Muscle layer of duodenum (tissue), 2 donors: ENCODE measurements at regions not wholly inside any gene's neighbourhood (a gene's known extent, or its start where the extent isn't known, plus 50 kb on each side); places are given as distances from the start of the nearest gene placed in this dataset.
"Not testable (repeated sequence)": the region's sequence is repeated elsewhere in the genome, so short reads cannot be mapped to it uniquely, and the experiment has no call there.

Experiments used
- H3K27ac ChIP-seq: one replicate; pipeline ENCODE4 v1.7.0; 2013; ENCODE audit warnings: mild to moderate bottlenecking, low read length
- H3K27me3 ChIP-seq: one replicate; pipeline ENCODE4 v1.7.0; 2013; ENCODE audit warnings: low read depth, mild to moderate bottlenecking, control low read depth, low read length
- H3K36me3 ChIP-seq, 2 donors: one replicate each; pipeline ENCODE4 v1.7.0; 2013; ENCODE audit warnings: low read length in 2 of 2, control low read depth in 1 of 2, mild to moderate bottlenecking in 1 of 2; ENCODE audit not compliant: insufficient read depth in 2 of 2, control insufficient read depth in 1 of 2
- H3K4me1 ChIP-seq, 2 donors: one replicate each; pipeline ENCODE4 v1.7.0; 2013; ENCODE audit warnings: low read length in 2 of 2, mild to moderate bottlenecking in 2 of 2, control low read depth in 1 of 2, moderate library complexity in 1 of 2; ENCODE audit not compliant: insufficient read depth in 2 of 2, control insufficient read depth in 1 of 2
- H3K4me3 ChIP-seq, 2 donors: one replicate each; pipeline ENCODE4 v1.7.0; 2013; ENCODE audit warnings: low read length in 2 of 2, low read depth in 1 of 2, mild to moderate bottlenecking in 1 of 2
- H3K9me3 ChIP-seq, 2 donors: one replicate each; pipeline ENCODE4 v1.7.0; 2013; ENCODE audit warnings: low read length in 2 of 2, control low read depth in 1 of 2, mild to moderate bottlenecking in 1 of 2; ENCODE audit not compliant: control insufficient read depth in 1 of 2
- donor health status: healthy.

DNA sequence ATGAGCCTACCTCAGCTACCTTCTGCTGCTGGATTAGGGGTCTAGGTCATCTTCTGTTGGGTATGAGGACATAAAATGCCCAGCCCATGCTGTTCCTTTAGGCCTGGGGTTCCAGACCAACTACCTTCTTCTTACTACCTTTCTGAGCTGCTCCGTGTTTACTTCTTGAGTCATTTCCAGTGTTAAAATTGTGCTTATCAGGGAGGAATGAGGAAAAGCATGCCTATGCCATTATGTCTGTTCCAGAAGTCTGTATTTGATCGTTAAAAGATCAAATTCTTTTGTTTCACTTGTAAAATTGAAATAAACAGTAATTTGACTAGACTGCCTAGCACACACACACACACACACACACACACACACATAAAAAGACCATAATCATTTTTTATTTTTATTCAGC is 1912.7 kb upstream of the TENM3 start:
- no peaks in the 10 kb centered on the region for H3K36me3 ChIP-seq
- no peak overlapping the region for H3K27ac ChIP-seq
- no peaks in the 10 kb centered on the region for H3K9me3 ChIP-seq
- H3K27me3 ChIP-seq, result no peaks in the 10 kb centered on the region
- H3K4me1 ChIP-seq, result no peaks in the 10 kb centered on the region
- H3K4me3 ChIP-seq, result no peak overlapping the region

DNA sequence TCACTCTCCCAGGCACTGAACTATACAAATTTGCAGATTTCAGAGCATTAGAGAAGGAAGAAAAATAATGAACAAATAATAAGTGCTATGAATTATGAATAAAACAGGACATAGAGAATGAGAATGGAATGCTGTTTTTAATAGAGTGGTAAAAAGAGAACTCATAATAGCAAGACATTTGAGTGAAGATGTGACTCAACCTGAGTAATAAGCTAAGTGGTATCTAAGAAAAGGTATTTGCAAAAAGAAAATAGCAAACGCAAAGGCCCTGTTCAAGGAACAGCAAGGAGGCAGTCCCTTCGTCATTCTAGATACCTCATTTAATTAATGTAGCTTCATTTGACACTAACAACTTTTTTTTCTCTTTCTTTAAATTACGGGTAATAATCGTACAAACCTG is 1910.0 kb upstream of the TENM3 start:
- Histone ChIP-seq H3K27me3 (no peaks in the 10 kb centered on the region), H3K4me1 (no peaks in the 10 kb centered on the region), H3K9me3 (no peaks in the 10 kb centered on the region), H3K27ac (no peak overlapping the region), H3K4me3 (no peak overlapping the region), H3K36me3 (no peaks in the 10 kb centered on the region)

DNA sequence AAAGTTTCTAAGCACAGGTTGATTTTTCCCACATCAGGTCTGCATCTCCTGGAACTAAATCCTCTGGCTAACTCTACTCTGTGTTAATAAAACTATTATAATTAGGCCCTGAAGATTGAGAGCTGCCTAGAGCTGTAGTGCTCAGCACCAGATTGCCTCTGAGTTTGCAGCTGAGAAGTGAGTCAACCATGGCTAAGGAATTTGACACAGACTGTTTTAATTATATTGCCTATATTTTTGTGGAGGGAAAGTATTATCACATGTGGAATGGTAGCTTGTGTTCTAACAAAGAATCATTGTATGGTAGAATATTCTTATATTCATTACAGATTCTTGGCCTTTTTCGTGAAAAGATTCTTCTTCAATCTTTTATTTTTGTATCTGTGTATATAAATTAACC is 1907.6 kb upstream of the TENM3 start:
- no peak overlapping the region for H3K4me3 ChIP-seq
- no peaks in the 10 kb centered on the region for H3K27me3 ChIP-seq
- no peak overlapping the region for H3K27ac ChIP-seq
- H3K9me3 ChIP-seq, result no peaks in the 10 kb centered on the region
- H3K36me3 ChIP-seq, result no peaks in the 10 kb centered on the region
- H3K4me1 ChIP-seq, result no peaks in the 10 kb centered on the region

DNA sequence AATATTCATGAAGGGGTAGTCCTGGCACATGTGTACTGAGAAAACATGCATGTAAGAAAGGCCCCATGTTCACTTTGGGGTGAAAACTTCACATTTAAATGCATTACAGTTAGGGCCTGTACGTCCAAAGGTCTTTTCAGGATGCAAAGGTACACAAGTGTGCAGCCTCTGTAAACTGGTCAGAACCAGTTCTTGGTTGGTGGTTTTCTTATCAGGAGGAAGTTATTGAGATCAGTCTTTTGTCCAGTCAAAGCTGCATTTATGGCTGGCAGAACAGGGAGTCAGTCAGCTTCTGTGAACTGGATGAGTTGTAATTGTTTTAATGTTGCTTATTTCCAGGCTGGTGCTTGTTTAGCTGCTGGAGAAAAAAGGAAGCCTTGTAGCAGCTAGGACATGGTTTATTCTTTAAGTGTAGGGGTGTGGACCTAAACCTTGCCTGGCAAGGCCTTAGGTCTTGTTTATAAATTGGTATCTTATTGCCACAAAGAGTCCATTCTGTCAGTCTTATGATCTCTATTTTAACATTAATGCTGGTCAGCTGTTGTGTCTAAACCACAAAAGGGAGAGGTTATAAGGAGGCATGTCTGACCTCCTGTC is 1906.6 kb upstream of the TENM3 start:
- Histone ChIP-seq H3K36me3 (no peaks in the 10 kb centered on the region), H3K9me3 (no peaks in the 10 kb centered on the region), H3K4me3 (no peak overlapping the region), H3K27me3 (no peaks in the 10 kb centered on the region), H3K4me1 (no peaks in the 10 kb centered on the region), H3K27ac (no peak overlapping the region)

DNA sequence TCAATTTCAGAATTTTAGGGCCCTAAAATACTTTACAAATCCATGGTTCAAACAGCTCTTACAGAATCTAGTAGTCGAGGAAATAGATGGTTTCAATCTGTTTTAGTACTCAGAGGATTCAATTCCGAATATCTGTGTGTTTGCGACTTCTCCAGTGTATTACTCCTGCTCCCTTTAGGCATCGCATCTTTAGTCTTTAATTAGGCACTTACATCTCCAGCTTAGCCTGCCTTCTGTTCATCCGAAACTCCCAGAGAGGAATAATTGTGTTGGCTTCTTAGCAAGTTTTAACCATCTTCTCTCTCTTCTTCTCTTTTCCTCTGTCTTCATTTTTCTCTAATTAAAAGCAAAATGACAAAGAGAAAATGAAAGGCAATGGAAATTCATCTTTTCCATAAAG is 1901.3 kb upstream of the TENM3 start:
- no peaks in the 10 kb centered on the region for H3K36me3 ChIP-seq
- no peaks in the 10 kb centered on the region for H3K9me3 ChIP-seq
- H3K4me1 ChIP-seq, result no peaks in the 10 kb centered on the region
- no peak overlapping the region for H3K27ac ChIP-seq
- no peaks in the 10 kb centered on the region for H3K27me3 ChIP-seq
- no peak overlapping the region for H3K4me3 ChIP-seq

DNA sequence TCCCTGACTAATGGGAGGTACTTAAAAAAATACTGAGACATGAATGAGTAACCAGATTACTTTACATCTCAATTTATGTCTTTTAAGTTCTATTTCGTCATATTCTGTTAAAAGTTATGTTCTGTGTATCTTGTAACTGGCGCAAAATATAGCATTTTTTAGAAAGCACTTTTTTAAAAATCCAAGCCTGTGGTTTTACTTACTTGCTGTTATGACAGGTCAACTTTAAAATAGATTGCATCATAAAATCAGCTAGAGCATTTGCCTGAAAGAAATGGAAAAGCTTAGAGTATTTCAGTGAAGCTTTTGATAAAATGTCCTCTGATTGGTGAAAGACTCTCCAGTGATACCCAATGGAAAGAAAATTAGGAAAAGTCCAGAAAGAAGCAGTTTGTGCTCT is 1892.3 kb upstream of the TENM3 start:
- Histone ChIP-seq H3K4me1 (no peaks in the 10 kb centered on the region), H3K4me3 (no peak overlapping the region), H3K27ac (no peak overlapping the region), H3K27me3 (no peaks in the 10 kb centered on the region), H3K36me3 (no peaks in the 10 kb centered on the region), H3K9me3 (no peaks in the 10 kb centered on the region)

DNA sequence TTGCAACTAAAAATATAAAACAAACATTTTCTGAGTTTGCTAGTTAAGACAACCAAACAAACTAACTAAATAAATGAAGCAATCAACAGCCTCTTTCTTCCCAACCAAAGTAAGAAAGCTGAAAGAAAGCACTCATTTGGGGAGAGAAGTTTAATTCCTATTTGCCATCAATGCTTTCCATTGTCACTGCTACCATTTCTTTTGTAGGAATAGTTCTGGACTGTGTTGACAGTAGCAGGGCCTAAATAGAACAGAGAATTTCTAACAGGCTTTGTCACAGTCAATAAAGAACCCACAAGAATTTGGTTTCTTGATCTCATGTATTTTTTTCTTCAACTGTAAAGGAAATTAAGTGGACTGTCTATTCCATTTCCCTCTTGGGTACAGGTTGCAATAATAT is 1886.4 kb upstream of the TENM3 start:
- no peaks in the 10 kb centered on the region for H3K4me1 ChIP-seq
- no peaks in the 10 kb centered on the region for H3K36me3 ChIP-seq
- H3K4me3 ChIP-seq, result no peak overlapping the region
- H3K27me3 ChIP-seq, result no peaks in the 10 kb centered on the region
- no peak overlapping the region for H3K27ac ChIP-seq
- H3K9me3 ChIP-seq, result peaks cover 0 to 5% of the 10 kb centered on the region in 2 donors

DNA sequence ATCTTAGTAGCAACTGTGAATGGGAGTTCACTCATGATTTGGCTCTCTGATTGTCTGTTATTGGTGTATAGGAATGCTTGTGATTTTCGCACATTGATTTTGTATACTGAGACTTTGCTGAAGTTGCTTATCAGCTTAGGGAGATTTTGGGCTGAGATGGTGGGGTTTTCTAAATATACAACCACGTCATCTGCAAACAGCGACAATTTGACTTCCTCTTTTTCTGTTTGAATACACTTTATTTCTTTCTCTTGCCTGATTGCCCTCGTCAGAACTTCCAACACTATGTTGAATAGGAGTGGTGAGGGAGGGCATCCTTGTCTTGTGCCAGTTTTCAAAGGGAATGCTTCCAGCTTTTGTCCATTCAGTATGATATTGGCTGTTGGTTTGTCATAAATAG is 1883.1 kb upstream of the TENM3 start:
- H3K36me3 ChIP-seq, H3K27me3 ChIP-seq, H3K4me3 ChIP-seq, H3K9me3 ChIP-seq, H3K27ac ChIP-seq, H3K4me1 ChIP-seq: not testable (repeated sequence)

DNA sequence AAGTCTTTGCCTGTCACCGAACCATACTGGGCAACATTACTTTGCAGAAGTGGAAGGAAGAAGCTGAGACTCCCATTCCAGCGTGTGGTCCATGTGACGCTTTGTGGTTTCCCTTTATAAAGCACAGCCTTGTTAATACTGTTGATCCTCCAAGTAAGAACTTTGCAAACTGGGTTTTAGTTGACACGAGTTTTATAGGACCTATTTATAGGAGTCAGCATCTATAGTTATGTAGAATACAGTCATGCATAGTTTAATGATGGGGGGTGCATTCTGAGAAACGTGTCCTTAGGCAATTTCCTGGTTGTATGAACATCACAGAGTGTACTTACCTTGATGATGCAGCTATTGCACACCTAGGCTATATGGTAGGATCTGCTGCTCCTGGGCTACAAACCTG is 1879.4 kb upstream of the TENM3 start:
- Histone ChIP-seq H3K4me3 (no peak overlapping the region), H3K27ac (no peak overlapping the region), H3K9me3 (peaks cover 0 to under 1% of the 10 kb centered on the region in 2 donors), H3K4me1 (no peaks in the 10 kb centered on the region), H3K27me3 (no peaks in the 10 kb centered on the region), H3K36me3 (no peaks in the 10 kb centered on the region)

DNA sequence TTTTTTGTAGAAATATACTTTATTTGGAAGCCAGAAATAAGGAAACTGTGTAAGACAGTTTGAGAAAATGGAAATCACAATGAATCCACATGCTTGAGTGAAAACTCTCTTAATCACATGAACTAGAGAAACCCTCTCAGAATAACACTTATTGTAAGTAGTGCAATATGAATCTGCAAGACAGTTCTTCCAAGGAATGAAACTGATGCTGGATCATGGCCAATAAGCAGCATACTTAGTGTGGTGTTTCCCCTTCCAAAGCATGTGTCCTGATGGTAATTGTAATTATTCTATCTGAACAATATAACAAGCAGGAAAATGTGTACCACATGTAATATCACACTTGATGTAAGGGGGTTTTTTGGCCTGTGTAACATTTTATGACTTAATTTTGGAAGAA is 1870.5 kb upstream of the TENM3 start:
- no peak overlapping the region for H3K4me3 ChIP-seq
- no peaks in the 10 kb centered on the region for H3K9me3 ChIP-seq
- no peaks in the 10 kb centered on the region for H3K4me1 ChIP-seq
- no peaks in the 10 kb centered on the region for H3K36me3 ChIP-seq
- no peaks in the 10 kb centered on the region for H3K27me3 ChIP-seq
- H3K27ac ChIP-seq, result no peak overlapping the region

DNA sequence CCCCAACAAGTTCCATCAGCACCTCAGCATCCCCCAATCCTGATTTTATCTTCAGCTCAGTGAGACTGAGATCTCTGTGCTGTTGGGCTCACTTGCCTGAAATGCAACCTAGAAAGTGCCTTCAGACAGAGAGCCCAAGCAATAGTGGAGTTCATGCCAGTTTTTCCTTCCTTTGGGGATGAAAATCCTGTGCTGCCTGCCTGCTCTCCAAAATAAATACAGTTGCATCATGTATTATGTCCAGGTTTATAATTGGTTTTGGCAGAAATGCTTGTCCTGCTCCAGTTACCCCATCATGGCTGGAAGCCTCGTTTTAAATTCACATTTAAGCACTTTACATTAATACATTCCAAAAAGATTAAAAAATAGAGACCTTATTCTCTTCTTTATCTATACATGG is 1865.5 kb upstream of the TENM3 start:
- Histone ChIP-seq H3K36me3 (no peaks in the 10 kb centered on the region), H3K27me3 (no peaks in the 10 kb centered on the region), H3K4me1 (no peaks in the 10 kb centered on the region), H3K27ac (no peak overlapping the region), H3K9me3 (no peaks in the 10 kb centered on the region), H3K4me3 (no peak overlapping the region)

DNA sequence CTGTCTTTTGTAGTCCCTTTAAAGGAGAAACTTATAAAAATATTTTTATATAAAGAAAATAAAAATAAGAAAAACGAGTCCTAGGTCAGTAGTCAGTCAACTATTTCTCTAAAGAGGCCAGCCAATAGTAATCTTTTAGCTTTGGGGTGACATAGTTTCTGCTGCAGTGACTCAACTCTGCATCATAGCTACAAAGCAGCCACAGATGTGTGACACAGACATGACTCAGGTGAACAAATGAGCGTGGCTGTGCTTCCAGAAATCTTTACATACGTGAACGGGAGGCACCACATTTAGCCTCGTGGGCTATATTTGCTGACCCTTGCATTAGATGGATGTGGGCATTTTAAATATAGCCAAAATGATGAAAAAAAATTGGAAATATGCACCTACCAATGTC is 1862.5 kb upstream of the TENM3 start:
- H3K9me3 ChIP-seq, result no peaks in the 10 kb centered on the region
- no peaks in the 10 kb centered on the region for H3K27me3 ChIP-seq
- H3K36me3 ChIP-seq, result no peaks in the 10 kb centered on the region
- no peak overlapping the region for H3K27ac ChIP-seq
- no peaks in the 10 kb centered on the region for H3K4me1 ChIP-seq
- no peak overlapping the region for H3K4me3 ChIP-seq
